ENCODE measurements at regions not wholly inside any gene's neighbourhood (a gene's known extent, or its start where the extent isn't known, plus 50 kb on each side); places are given as distances from the start of the nearest gene placed in this dataset.

GRCh38 chr15:85920956-85921355, 126.2 kb upstream of the KLHL25 start:
- no peak overlapping the region for H3K4me3 Mint-ChIP-seq (ENCODE audit: low read depth)
- no peak for DNase-seq (ENCODE audit: low spot score, unreplicated experiment)
- TF ChIP-seq, protein P1, sequence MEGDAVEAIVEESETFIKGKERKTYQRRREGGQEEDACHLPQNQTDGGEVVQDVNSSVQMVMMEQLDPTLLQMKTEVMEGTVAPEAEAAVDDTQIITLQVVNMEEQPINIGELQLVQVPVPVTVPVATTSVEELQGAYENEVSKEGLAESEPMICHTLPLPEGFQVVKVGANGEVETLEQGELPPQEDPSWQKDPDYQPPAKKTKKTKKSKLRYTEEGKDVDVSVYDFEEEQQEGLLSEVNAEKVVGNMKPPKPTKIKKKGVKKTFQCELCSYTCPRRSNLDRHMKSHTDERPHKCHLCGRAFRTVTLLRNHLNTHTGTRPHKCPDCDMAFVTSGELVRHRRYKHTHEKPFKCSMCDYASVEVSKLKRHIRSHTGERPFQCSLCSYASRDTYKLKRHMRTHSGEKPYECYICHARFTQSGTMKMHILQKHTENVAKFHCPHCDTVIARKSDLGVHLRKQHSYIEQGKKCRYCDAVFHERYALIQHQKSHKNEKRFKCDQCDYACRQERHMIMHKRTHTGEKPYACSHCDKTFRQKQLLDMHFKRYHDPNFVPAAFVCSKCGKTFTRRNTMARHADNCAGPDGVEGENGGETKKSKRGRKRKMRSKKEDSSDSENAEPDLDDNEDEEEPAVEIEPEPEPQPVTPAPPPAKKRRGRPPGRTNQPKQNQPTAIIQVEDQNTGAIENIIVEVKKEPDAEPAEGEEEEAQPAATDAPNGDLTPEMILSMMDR (IDR thresholded peaks at IDR 0.05; ENCODE audit: unreplicated experiment), result no peak
- peaks cover 12% of the 10 kb centered on the region for H3K9me3 Mint-ChIP-seq (ENCODE audit: low read depth)
- H3K4me1 Mint-ChIP-seq (ENCODE audit: low read depth), result no peaks in the 10 kb centered on the region
- H3K27ac Mint-ChIP-seq, result no peak overlapping the region
- H3K36me3 Mint-ChIP-seq (ENCODE audit: insufficient read depth), result no peaks in the 10 kb centered on the region
- H3K27me3 Mint-ChIP-seq, result peaks cover 19% of the 10 kb centered on the region

- Mint-ChIP-seq H3K9me3 (ENCODE audit: low read depth) (no peaks in the 10 kb centered on the region), H3K4me1 (ENCODE audit: low read depth) (no peaks in the 10 kb centered on the region), H3K4me3 (ENCODE audit: low read depth) (no peak overlapping the region), H3K36me3 (ENCODE audit: insufficient read depth) (no peaks in the 10 kb centered on the region), H3K27ac (no peak overlapping the region), H3K27me3 (peaks cover 15% of the 10 kb centered on the region)
- no peak for DNase-seq (ENCODE audit: low spot score, unreplicated experiment)
- TF ChIP-seq, protein P1 (IDR thresholded peaks at IDR 0.05; ENCODE audit: unreplicated experiment), result no peak
These were observed 129.4 kb upstream of the KLHL25 start for GRCh38 chr15:85924088-85924487.

DNA sequence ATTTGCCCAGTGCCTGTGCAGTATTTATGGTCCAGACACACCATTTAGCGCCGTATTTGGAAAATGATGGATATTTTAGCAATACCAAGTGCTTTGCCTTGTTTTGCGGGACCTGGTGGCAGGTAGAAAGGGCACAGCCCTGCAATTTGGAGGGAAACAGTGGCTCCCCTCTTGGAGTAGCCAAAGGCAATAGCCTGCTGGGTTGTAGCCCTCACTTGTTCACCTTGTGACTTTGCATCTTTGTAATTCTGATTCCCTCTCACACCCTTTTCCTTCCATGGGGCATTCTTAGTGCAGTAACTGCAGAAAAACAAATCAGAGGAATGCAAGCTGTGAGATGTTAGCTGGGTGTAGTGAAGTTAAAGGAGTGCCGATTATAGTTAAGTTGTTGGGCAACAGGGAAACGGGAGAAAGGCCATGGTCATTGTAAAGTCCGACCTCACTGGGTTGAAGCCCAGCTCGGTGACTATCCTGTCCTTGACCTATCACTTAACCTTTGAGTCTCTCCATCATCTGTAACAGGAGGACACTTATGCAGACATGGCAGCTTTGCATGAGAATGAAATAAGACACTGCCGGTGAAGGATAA, 131.0 kb upstream of the KLHL25 start:
- no peak overlapping the region for H3K27ac Mint-ChIP-seq
- peaks cover 15% of the 10 kb centered on the region for H3K27me3 Mint-ChIP-seq
- DNase-seq (ENCODE audit: low spot score, unreplicated experiment), result no peak
- no peaks in the 10 kb centered on the region for H3K36me3 Mint-ChIP-seq (ENCODE audit: insufficient read depth)
- H3K9me3 Mint-ChIP-seq (ENCODE audit: low read depth), result no peaks in the 10 kb centered on the region
- H3K4me3 Mint-ChIP-seq (ENCODE audit: low read depth), result no peak overlapping the region
- TF ChIP-seq, protein P1 (IDR thresholded peaks at IDR 0.05; ENCODE audit: unreplicated experiment), result no peak
- no peaks in the 10 kb centered on the region for H3K4me1 Mint-ChIP-seq (ENCODE audit: low read depth)

- no peak for DNase-seq (ENCODE audit: low spot score, unreplicated experiment)
- Mint-ChIP-seq H3K27me3 (peaks cover 20% of the 10 kb centered on the region), H3K27ac (no peak overlapping the region), H3K4me1 (ENCODE audit: low read depth) (no peaks in the 10 kb centered on the region), H3K36me3 (ENCODE audit: insufficient read depth) (no peaks in the 10 kb centered on the region), H3K9me3 (ENCODE audit: low read depth) (no peaks in the 10 kb centered on the region), H3K4me3 (ENCODE audit: low read depth) (no peak overlapping the region)
- TF ChIP-seq, protein P1 (IDR thresholded peaks at IDR 0.05; ENCODE audit: unreplicated experiment), result no peak
These were observed 132.1 kb upstream of the KLHL25 start for GRCh38 chr15:85926834-85927233.

GRCh38 chr15:85927931-85928537, 133.3 kb upstream of the KLHL25 start:
- no peaks in the 10 kb centered on the region for H3K4me1 Mint-ChIP-seq (ENCODE audit: low read depth)
- peaks cover 20% of the 10 kb centered on the region for H3K27me3 Mint-ChIP-seq
- DNase-seq (ENCODE audit: low spot score, unreplicated experiment), result no peak
- TF ChIP-seq, protein P1 (IDR thresholded peaks at IDR 0.05; ENCODE audit: unreplicated experiment), result no peak
- no peaks in the 10 kb centered on the region for H3K36me3 Mint-ChIP-seq (ENCODE audit: insufficient read depth)
- no peak overlapping the region for H3K4me3 Mint-ChIP-seq (ENCODE audit: low read depth)
- no peak overlapping the region for H3K27ac Mint-ChIP-seq
- H3K9me3 Mint-ChIP-seq (ENCODE audit: low read depth), result no peaks in the 10 kb centered on the region

Measured in progenitor cell of endocrine pancreas (in vitro differentiated cells).